ENCODE measurements at regions not wholly inside any gene's neighbourhood (a gene's known extent, or its start where the extent isn't known, plus 50 kb on each side); places are given as distances from the start of the nearest gene placed in this dataset.
A peak's percentile ranks its signal among the peaks of the same experiment; 100 is the strongest.
"Not testable (repeated sequence)": the region's sequence is repeated elsewhere in the genome, so short reads cannot be mapped to it uniquely, and the experiment has no call there.

GRCh38 chr20:52064931-52065330 lies 126.6 kb downstream of the ZFP64 start:
- DNase-seq: no peak
- no peak for TF ChIP-seq CTCF (IDR thresholded peaks at IDR 0.05; ENCODE audit: unreplicated experiment)
- H3K36me3 Mint-ChIP-seq (ENCODE audit: insufficient read depth, unreplicated experiment): no peaks in the 10 kb centered on the region
- CTCF ChIA-PET: no interaction called here
- no peaks in the 10 kb centered on the region for H3K27me3 Mint-ChIP-seq (ENCODE audit: unreplicated experiment)
- intact Hi-C loops (cut with micrococcal nuclease; ENCODE audit: unreplicated experiment): loop anchor here (5.0 kb wide), 1 partner anchor 263 kb away; the partner anchor contains the start of gene SALL4
- no peak overlapping the region for H3K4me3 Mint-ChIP-seq (ENCODE audit: low read depth, unreplicated experiment)
- BruUV-seq (replicated peaks): no TSS peak
- no peak overlapping the region for H3K27ac Mint-ChIP-seq (ENCODE audit: unreplicated experiment)
- no peaks in the 10 kb centered on the region for H3K9me3 Mint-ChIP-seq (ENCODE audit: low read depth, unreplicated experiment)
- no peaks in the 10 kb centered on the region for H3K4me1 Mint-ChIP-seq (ENCODE audit: low read depth, unreplicated experiment)

GRCh38 chr20:52062452-52063209 lies 128.9 kb downstream of the ZFP64 start:
- CTCF ChIA-PET: no interaction called here
- intact Hi-C loops (cut with micrococcal nuclease; ENCODE audit: unreplicated experiment): loop anchor here (5.0 kb wide), 1 partner anchor 260 kb away; the partner anchor contains the start of gene SALL4
- Mint-ChIP-seq H3K27ac (ENCODE audit: unreplicated experiment) (no peak overlapping the region), H3K36me3 (ENCODE audit: insufficient read depth, unreplicated experiment) (no peaks in the 10 kb centered on the region), H3K4me1 (ENCODE audit: low read depth, unreplicated experiment) (no peaks in the 10 kb centered on the region), H3K9me3 (ENCODE audit: low read depth, unreplicated experiment) (no peaks in the 10 kb centered on the region), H3K4me3 (ENCODE audit: low read depth, unreplicated experiment) (no peak overlapping the region), H3K27me3 (ENCODE audit: unreplicated experiment) (no peaks in the 10 kb centered on the region)
- BruUV-seq (replicated peaks): no TSS peak
- no peak for TF ChIP-seq CTCF (IDR thresholded peaks at IDR 0.05; ENCODE audit: unreplicated experiment)
- DNase-seq: no peak

GRCh38 chr20:52060794-52061714 lies 130.5 kb downstream of the ZFP64 start:
- no peaks in the 10 kb centered on the region for H3K36me3 Mint-ChIP-seq (ENCODE audit: insufficient read depth, unreplicated experiment)
- H3K27ac Mint-ChIP-seq (ENCODE audit: unreplicated experiment): no peak overlapping the region
- no peak overlapping the region for H3K4me3 Mint-ChIP-seq (ENCODE audit: low read depth, unreplicated experiment)
- no peaks in the 10 kb centered on the region for H3K27me3 Mint-ChIP-seq (ENCODE audit: unreplicated experiment)
- no TSS peak for BruUV-seq (replicated peaks)
- CTCF ChIA-PET: interaction anchor here (0.6 to 1.3 kb wide), 7 partner anchors 12 to 399 kb away, joined by 3 to 5 read pairs (median 3); no protein-coding TSS in a partner anchor
- DNase-seq: peak; percentile 38
- peak; percentile 37 for TF ChIP-seq CTCF (IDR thresholded peaks at IDR 0.05; ENCODE audit: unreplicated experiment)
- intact Hi-C loops (cut with micrococcal nuclease; ENCODE audit: unreplicated experiment): loop anchor here (5.0 kb wide), 1 partner anchor 259 kb away; the partner anchor contains the start of gene SALL4
- H3K9me3 Mint-ChIP-seq (ENCODE audit: low read depth, unreplicated experiment): peaks cover 6% of the 10 kb centered on the region
- H3K4me1 Mint-ChIP-seq (ENCODE audit: low read depth, unreplicated experiment): no peaks in the 10 kb centered on the region

- H3K4me3 Mint-ChIP-seq (ENCODE audit: low read depth, unreplicated experiment); DNase-seq; H3K4me1 Mint-ChIP-seq (ENCODE audit: low read depth, unreplicated experiment); H3K9me3 Mint-ChIP-seq (ENCODE audit: low read depth, unreplicated experiment); intact Hi-C loops (cut with micrococcal nuclease; ENCODE audit: unreplicated experiment); BruUV-seq (replicated peaks); H3K27ac Mint-ChIP-seq (ENCODE audit: unreplicated experiment); H3K36me3 Mint-ChIP-seq (ENCODE audit: insufficient read depth, unreplicated experiment); H3K27me3 Mint-ChIP-seq (ENCODE audit: unreplicated experiment): not testable (repeated sequence)
- CTCF ChIA-PET: interaction anchor here (0.5 kb wide), 1 partner anchor 423 kb away, joined by 6 read pairs; no protein-coding TSS in a partner anchor
Observed at GRCh38 chr20:52057133-52057532, 134.4 kb downstream of the ZFP64 start.
